ENCODE measurements at regions not wholly inside any gene's neighbourhood (a gene's known extent, or its start where the extent isn't known, plus 50 kb on each side); places are given as distances from the start of the nearest gene placed in this dataset.
"Not testable (repeated sequence)": the region's sequence is repeated elsewhere in the genome, so short reads cannot be mapped to it uniquely, and the experiment has no call there.

GRCh38 chr5:136924490-136924889 is 559.1 kb upstream of the TRPC7 start:
- DNase-seq = no peak

- no peak for DNase-seq
Measured at GRCh38 chr5:136910625-136911024, 545.3 kb upstream of the TRPC7 start.

- DNase-seq = no peak
Measured at GRCh38 chr5:136909906-136910305, 544.6 kb upstream of the TRPC7 start.

DNA sequence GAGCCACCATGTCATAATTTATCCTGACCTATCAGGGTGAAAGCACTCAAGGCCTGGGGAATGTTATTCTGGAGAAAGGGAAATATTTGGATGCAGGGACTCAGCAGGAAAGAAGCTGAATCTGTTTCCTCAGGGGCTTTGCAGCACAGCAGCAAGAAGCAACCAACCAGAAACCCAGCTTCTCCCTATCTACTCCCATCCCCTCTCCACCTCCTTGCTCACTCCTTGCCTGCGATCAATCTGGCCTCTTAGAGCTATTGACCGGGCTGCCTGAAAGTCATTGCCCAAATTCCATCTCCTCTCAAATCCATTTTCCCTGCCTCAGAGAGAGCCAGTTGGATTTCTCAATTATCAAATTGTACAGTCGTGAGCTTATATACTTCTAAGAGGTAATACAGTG is 542.0 kb upstream of the TRPC7 start:
- no peak for DNase-seq

GRCh38 chr5:136906545-136906944 is 541.2 kb upstream of the TRPC7 start:
- DNase-seq = no peak

DNA sequence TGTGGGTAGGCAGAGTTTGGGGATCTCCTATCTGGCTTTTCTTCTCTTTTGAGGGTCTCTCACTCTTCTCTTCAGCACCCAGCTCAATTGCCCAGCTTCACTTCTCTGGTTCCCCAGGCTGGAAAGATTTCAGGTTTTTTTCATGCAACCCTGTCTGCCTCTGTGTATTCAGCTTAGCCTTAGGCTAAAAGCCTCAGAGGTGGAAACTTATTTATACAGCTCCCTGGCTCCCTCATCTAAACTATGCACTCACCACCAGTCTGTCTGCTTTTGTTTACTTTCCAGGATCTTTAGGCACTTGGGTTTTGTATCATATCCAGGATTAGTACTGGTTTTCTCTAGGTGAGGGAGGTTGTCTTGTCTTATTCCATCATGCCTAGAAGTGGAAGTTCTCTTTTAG is 540.2 kb upstream of the TRPC7 start:
- no peak for DNase-seq

- DNase-seq = no peak
Measured at GRCh38 chr5:136894070-136894469, 528.7 kb upstream of the TRPC7 start.

GRCh38 chr5:136892000-136892399 is 526.7 kb upstream of the TRPC7 start:
- no peak for DNase-seq

DNA sequence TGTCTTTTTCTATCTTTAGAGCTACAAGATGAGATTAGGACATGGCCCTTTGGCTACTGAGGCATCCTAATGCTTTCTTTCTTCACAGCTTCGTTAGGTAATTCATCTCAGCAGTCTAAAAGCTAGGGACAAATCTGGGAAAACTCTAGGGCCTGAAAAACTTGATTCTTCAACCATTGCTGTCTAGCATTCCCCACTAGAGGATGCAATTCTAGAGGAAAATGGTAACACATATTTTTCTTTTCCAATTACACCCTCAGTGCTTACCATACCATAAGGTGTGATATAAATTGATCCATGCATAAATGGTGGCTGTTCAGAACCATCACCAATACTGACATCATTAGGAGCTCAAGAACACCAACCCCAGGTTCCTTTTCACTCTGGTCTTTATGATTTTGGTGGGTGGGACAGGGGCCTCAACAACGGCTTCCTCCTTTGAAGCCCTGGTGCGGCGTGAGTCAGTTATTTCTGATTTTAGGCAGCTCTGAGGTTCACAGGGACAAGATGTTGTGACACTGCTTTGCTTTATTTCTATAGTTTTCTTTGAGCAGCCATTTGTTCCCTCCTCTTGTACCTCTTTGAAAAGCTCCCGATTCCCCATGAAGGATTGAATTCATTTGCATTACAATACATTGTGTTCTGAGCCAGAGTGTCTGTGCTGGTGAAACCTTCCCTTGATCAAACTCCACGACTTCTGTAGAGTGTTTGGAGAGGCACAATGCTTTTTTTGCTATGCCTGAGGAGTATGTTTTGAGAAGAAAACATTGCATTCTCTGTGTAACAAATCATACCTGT is 526.0 kb upstream of the TRPC7 start:
- DNase-seq = no peak

DNA sequence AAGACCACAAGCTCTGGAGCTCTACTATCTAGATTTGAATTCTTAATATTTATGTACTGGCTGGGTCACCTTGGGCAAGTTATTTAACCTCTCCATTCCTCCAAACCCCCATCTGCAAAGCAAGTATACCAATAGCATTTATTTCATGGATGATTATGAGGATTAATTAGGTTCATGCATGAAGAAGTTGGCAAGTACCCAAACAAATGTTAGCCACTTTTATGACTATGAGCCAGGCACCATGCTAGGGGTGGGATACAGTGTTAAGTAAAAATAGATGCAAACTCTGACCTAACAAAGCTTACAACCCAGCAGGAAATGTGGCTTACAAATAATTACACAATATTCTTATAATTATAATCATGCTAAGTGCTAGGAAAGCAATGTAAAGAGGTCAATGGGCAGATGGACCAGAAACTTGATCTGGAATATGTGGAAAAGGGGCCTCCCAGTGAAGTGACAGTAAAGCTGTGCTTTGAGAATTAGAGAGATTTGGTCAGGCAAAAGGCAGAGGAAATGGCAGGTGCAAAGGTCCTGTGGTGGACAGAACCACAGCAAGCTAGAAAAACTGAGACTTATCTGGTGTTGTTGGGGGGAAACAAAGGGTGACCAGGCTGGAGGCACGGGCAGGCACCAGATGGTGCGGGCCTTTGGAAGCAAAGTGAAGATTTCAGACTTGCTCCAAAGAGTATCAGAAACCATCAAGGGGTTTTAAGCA is 525.2 kb upstream of the TRPC7 start:
- no peak for DNase-seq

GRCh38 chr5:136886608-136887007 is 521.3 kb upstream of the TRPC7 start:
- DNase-seq = no peak

GRCh38 chr5:136864960-136865359 is 499.6 kb upstream of the TRPC7 start:
- no peak for DNase-seq

GRCh38 chr5:136856648-136857047 is 491.3 kb upstream of the TRPC7 start:
- no peak for DNase-seq

DNA sequence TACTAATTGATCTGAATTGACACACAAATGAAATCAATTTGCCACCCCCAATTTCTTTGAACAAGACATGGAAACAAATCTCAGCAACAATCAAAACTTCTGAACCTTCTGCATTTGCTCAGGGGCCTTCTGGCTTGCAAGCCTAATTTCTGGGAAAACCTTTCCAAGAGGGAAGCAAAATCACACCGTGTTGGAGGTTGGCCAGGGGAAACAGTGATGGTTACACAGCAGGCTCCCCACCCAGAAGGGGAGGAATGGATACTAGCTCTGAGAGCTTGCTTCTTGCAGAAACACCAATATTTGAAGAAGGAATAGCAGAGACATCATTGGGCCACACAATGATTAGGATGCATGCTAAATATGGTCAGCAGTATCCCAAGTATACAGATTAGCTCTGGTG is 488.6 kb upstream of the TRPC7 start:
- DNase-seq = no peak

DNA sequence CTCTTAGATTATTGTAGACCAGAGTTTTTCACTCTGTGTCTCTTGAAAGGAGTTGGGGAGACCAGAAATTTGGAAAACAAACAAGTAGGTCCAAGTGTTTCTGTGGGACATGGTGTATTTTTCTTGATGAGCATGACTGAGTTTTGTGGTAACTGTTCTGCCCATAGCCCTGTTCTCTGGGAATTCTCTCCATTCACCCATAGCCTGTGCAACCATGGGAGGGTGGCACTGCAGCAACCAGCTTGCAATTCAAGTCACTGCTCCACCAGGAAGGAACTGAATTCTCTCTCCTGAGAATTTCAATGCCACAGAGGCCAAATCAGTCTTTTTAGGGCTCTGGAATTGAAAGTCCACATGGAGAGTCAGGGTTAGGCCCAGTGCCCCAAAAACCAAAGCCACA is 475.3 kb upstream of the TRPC7 start:
- no peak for DNase-seq

GRCh38 chr5:136836093-136836492 is 470.7 kb upstream of the TRPC7 start:
- no peak for DNase-seq

- no peak for DNase-seq
Measured at GRCh38 chr5:136820848-136821247, 455.5 kb upstream of the TRPC7 start.

DNA sequence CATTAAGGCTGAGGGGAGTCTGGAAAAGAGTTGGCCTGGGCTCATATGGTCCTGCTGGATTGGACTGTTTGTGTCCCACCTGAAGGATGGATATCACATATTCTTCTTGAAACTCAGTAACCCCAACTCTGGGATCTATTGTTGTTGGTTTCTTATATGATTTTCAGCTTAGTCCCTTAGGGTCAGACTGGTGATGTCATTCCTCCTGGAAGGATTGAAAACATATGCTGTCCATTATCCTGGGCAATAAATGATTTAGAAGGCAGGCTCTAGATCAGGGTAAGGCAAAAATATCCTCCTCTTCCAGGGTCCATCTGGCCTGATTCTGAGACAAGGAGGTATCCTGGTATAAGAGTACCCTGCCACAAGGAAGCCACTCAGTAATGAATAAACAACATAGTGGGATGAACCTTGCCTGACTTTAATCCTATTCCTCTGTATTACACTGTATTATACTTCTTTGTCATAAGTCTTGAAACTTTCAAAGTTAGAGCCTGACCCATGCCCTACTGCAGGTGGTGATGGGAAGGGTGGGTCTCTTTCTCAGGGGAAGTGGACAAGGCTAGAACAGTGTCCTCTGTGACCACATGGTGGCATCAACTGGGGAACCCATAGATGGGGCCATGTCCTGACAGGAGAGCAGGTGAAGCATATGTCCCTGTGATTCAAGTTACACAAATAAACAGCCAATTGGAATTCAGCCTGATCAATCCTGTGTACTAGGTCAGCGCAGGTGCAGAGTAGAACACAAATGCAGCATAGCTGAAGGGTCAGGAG is 454.4 kb upstream of the TRPC7 start:
- no peak for DNase-seq

DNA sequence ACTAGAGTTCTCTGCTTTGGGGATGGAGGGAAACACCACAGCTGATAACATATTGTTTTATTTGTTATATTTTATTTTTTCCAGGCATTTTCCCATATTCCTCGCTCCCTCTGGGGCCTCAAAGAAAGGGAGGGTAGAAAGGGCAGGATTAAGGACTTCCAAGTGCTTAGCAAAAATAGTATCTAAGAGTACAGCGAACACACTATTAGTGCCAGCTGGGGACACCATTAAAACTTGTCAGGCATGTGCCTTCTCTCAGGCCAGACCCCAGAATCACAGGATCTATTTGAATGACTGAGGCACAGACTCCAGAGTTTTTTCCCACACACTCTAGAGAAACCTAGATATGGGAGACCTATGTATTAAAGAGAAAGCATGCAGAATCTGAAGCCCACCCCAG is 451.0 kb upstream of the TRPC7 start:
- DNase-seq = no peak

- DNase-seq = no peak
Measured at GRCh38 chr5:136814619-136815378, 449.5 kb upstream of the TRPC7 start.

DNA sequence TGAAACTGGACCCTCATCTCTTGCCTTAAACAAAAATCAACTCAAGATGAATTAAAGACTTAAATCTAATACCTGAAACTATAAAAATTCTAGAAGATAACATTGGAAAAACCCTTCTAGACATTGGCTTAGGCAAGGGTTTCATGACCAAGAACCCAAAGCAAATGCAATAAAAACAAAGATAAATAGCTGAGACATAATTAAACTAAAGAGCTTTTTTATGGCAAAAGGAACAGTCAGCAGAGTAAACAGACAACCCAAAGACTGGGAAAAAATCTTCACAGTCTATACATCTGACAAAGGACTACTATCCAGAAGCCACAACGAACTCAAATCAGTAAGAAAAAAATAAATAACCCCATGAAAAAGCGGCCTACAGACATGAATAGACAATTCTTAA is 446.9 kb upstream of the TRPC7 start:
- not testable (repeated sequence) for DNase-seq

DNA sequence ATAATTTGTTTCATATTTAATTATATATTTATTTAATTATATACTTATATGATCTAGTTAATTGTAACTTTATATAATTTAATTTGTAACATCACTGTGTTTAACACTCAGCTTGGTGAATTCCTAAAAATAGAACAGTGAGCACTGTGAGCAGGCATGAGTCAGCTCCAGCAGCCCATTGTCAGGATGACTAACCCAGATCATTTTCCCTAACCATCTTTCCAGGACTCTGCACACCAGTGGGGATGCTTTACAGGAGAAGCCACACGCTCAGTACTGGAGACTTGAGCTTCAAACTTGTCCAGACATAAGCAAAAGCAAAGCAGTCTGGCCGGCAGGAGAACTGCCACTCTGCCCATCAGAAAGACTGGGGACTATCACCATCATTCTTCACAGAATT is 446.2 kb upstream of the TRPC7 start:
- no peak for DNase-seq

Data from left kidney (tissue), 1 donor.